Thyroid gland (tissue), 4 donors: ENCODE measurements at regions not wholly inside any gene's neighbourhood (a gene's known extent, or its start where the extent isn't known, plus 50 kb on each side); places are given as distances from the start of the nearest gene placed in this dataset.

Source experiments
- CTCF ChIP-seq, 6 experiments: fragments of 200-600 bp in 3 of 6; fragments of 450-650 bp in 3 of 6; sonication (generic) in 3 of 6; IDR thresholded peaks; one replicate each; pipeline ENCODE4 v1.5.1; 2016 to 2019; ENCODE audit warnings: antibody characterized with exemption in 6 of 6, mild to moderate bottlenecking in 2 of 6, inconsistent platforms in 1 of 6, moderate library complexity in 1 of 6
- POLR2A ChIP-seq, 2 donors: fragments of 450-650 bp; IDR thresholded peaks; one replicate each; pipeline ENCODE4 v1.6.1; 2017; ENCODE audit warnings: antibody characterized with exemption in 2 of 2, mild to moderate bottlenecking in 2 of 2, moderate library complexity in 1 of 2

DNA sequence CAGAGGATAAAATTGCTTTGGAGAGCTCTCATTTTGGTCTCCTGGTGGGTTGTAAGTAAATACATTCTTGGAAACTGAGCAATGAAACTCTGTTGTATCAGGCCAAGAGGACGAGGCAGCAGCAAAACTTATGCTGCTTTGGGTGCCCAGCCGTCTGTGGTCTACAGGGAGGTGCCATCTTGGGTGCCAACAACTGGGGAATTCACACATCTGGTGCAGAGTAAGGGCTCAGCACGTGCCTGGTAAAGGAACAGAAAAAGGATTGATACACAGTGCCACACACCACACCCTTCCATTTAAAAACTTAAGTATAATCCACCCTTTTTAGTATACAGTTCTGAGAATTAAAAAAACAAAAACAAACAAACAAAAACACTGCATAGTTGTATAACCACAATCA lies 221.9 kb downstream of the TSN start:
- no peak for TF ChIP-seq CTCF (IDR thresholded peaks at IDR 0.05)
- TF ChIP-seq POLR2A (IDR thresholded peaks at IDR 0.05), result no peak
